ENCODE measurements at regions not wholly inside any gene's neighbourhood (a gene's known extent, or its start where the extent isn't known, plus 50 kb on each side); places are given as distances from the start of the nearest gene placed in this dataset.
"Not testable (repeated sequence)": the region's sequence is repeated elsewhere in the genome, so short reads cannot be mapped to it uniquely, and the experiment has no call there.

DNA sequence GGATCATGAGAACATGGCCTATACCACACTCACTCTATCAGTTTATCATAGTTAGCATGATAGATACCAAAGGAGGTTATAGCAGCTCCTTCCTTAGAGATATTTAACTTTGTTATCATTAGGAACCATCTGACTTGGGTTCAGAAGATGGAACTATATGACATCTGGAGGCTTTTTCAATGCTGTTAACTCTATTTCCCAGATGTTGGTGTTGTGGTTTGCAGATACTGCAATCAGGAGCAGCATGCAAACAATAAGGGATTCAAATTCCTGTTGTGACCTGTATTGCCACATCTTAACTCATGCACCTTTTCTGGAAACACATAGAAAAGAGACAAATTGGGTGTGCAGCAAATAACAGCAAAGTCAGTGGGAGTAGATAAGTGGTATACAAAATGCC is 201.7 kb downstream of the NNT start:
- DNase-seq: no peak

DNA sequence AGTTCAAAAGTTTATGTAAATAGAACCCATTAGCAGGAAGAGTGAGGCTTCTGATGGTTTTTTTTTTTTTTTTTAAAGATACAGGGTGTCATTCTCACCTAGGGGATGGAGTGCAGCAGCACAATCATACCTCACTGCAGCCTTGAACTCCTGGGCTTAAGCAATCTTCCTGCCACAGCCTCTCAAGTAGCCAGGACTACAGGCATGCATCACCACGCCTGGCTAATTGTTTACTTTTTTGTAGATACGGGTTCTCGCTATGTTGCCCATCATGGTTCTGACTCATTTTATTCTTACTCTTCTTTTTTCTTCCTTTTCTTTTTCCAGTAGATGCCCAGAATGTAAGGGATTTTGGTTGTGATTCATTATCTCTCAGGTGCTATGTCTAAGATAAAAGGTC is 201.1 kb downstream of the NNT start:
- no peak for DNase-seq

DNA sequence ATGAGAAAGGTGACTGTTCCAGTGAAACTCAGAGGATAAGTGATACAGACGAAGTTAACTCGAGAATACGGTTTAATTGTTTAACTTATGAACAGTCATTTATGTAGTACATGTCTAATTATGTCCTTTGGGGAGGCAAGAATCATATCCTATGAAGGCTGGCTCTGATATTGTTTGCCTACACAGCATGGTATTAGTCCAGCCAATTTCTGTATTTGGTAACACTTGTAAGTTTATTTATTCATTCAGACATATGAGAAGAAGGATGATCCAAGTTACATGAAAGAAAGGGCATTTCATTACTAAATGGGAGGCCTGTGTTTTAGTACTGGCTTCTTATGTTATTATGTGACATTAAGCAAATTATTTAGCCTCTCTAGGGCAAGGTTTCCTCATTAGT is 199.7 kb downstream of the NNT start:
- DNase-seq: no peak

DNA sequence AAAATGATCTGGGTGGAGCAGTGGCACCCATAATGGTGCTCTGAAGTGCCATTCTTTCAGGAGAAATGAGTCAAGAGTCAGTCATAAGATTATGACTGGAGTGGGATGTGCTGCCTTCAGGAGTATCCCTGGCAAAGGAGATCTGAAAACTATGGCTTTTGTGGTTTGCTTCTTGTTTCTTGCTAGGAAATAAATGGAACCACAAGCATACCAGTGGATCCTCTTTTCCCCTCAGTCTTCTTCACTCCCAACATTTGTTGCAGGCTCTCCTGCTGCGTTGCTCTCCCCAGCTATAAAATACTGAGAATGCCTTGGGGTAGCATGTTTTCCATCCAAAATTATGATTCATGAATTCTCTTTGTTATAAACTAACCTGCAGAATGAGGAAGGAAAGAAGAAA is 199.1 kb downstream of the NNT start:
- no peak for DNase-seq

DNA sequence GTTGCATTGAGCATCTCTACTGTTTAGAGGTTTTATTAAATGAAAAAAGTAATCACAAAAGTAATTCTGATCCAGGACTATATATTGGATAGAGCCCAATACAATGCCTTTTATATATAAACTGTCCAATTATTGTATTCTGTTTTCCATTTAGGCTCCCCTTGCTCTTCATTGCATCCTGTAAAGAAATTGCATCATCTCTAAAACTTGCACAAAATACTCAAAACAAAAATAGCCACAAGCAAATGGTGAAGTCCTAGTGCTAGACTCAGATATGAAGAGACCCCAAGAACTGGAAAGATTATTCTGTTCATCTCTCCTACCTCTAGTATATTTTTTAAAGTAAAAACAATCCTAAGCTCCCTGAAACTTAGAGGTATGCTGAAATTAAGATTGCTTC is 195.8 kb downstream of the NNT start:
- no peak for DNase-seq

DNA sequence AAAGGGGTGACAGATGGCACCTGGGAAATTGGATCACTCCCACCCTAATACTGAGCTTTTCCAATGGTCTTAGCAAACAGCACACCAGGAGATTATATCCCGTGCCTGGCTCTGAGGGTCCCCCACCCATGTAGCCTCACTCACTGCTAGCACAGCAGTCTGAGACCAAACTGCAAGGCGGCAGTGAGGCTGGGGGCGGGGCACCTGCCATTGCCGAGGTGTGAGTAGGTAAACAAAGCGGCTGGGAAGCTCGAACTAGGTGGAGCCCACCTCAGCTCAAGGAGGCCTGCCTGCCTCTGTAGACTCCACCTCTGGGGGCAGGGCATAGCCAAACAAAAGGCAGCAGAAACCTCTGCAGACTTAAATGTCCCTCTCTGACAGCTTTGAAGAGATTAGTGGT is 188.9 kb downstream of the NNT start:
- DNase-seq: not testable (repeated sequence)

DNA sequence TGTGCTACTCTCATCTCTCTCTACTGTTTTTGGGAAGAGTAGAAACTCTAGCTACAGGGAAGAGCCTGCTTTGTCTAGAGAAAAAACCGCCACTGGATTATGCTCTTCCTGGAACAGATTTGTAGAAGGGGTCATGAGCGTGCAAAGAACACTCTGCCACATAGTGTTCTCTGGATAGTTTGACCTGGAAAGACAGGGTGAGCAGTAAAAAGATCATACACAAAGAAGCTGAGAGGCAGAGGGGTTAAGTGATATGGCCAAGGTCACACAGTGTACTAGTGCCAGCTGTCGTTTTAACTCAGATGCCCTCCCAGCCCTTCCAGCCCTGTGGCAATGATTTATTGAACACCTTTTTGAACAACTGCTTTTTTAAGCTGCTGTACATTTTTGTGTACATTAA is 182.2 kb downstream of the NNT start:
- no peak for DNase-seq

DNA sequence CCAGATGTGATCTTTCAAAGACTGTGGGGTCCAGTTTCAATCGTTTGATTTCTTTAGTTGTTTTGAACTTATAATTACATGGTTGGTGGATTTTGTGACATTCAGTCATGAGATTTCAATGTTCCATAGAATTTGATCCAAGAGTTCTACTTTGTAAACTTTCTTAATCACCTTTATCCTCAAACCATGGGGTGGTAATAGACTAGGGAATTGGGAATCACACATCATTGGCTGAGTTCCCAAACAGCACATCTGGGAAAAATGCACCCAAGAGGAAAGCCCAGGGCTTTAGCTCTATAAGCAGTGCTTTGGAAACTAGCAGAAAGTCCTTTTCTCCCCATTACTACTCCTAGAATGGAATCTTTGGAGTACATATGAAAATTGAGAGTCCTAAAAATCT is 177.6 kb downstream of the NNT start:
- no peak for DNase-seq

DNA sequence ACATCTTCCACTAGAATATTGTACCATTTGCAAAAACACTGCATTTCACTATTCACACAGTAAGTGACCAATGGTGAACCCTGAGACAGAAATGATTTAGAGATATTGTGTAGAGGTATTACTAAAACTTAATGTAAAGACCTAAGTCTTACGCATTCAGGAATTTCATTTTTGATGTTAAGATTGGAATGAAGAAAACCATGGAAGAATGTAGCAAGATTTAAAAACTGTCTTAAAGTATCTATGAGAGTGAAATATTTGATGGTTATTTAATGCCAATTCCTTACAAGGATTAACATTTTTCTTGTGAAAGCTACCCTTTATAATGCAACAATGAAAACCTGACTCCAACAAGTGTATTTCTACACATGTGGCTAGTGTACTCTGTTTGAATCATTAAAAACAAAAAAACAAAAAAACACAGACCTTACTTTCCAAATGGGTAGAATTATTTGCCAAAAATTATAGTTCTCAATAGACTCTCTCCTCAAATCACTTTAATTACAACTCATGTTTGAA is 172.0 kb downstream of the NNT start:
- no peak for DNase-seq

DNA sequence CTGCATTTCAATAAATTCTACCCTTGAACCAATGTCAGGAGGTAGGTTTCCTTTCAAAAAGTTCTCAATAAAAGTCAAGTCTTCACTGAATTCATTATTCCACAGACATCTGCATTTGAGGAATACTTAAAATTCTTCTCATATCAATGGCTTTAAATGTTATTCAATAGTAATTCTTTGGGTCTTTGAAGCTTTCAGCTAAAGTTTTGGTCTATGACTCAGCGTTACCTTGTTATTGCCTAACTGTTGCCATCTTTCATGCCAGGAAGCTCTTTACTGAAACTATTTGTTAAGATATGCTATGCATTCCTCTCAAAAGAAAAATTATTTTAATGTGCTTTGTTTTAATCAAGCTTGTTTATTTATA is 170.5 kb downstream of the NNT start:
- DNase-seq: no peak

DNA sequence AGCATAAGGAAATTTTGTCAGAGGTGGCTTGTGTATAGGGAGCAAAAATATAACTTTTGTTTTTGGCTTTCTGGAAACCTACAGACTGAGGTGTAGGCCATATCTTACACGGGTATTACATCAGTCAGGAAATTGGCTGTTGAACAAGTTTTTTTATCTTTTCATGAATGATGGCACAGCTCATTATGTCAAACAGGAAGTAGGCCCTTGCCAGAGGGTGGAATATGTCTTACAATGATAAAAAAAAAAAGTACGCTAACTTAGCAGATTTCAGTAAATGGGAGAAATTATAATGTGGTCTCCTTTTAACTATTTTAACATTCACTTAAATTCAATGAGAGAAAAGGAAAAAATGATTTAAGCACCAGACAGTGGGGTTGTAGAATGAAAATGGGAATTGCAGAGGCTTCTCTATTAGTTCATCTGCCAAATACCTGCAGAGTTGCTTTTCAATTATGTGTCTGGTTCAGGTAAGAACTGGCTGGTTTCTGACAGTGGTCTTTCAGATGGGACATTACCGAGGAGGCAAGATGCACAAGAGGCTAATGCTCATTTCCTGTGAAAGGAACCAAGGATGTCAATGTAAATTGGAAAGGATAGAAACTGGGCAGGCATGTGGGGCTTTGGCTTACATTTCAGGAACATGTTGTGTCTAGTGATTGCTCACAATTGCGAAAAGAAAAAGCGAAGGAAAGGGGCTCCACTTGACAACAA is 169.9 kb downstream of the NNT start:
- no peak for DNase-seq

DNA sequence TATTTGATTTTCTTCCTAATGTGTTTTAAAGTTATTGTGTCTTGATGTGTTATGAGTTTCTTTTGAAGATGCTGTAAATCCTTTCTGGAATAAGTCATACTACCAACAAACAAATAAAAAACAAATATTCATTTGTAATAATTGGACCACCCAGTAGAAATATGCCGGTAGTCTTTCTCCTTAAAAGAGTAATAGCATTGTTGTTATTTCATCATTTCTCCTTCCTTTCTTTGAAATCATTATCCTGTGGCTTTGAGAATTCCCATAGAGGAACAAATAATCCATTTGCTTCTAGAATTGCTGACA is 169.4 kb downstream of the NNT start:
- DNase-seq: no peak

DNA sequence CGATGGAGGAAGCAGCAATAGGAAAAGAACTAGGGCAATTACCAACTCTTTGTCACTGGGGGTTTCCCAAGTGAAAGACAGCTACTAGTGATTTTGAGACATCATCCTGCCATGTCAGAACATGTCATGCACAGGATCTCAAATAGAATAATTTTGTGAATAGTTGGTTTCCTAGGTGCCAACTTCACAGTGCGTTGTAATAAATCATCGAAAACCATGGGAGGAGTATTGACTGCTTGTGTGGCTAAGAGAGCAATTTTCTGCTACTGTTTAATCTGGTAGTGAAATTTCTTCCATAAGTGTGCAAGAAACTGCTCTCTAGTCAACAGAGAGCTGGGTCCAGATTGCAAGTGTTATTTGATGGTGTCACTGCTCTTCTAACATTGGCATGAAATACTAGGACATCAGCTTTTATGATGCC is 168.6 kb downstream of the NNT start:
- no peak for DNase-seq

DNA sequence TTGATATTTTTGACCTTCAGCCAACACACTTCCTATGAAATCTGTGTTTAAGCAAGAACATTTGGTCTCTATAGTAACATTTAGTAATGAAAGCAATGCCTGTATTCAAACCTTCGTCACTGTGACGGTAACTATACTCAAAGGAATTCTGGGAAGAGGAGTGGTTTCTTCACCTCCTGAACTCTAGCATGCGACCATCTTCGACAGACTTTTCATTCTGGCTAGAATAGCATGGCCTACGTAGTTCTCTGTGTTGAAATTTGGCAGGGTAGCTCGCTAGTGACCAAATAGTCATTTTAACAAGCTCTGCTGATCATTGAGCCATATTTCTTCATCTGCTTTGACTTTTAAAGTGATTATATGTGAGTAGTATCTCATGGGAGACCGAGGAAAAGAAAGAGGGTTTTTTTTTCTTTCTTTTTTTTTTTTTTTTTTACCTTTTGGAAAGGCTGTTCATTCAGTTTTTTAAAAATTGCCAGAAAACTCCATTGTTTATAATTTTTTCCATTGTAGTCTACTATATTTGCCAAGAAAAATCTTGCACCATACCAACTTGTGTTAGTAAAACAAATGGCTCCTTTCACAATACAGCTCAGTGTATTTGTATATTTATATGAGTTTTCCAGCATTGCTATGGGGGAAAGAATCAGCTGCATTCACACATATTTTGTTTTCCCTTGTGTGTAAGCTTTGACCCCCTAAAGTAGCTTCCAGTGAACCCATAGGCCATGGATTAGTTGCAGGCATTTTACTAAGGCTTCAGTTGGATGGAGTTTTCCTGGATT is 166.8 kb downstream of the NNT start:
- DNase-seq: no peak
